ENCODE measurements at regions not wholly inside any gene's neighbourhood (a gene's known extent, or its start where the extent isn't known, plus 50 kb on each side); places are given as distances from the start of the nearest gene placed in this dataset.

DNA sequence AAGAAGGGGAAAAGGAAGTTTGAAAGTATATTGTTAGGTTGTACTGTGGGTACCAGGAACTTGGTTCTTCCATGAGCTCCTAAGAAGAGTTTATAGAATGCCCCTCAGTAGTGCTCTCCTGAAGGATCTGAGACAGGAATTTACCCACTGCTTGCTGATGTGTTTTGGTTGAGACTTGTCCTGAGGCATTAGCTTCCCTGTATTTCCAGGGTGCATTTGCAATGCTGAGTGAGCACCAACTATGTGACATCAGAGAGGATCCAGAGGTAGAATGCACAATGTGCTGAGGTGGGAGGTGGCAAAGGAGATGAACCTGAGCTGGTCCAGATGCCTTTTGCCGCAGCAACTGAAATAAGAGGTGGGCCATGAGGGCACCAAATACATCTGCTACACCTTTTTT lies 64.3 kb upstream of the LRRC3B start:
- TF ChIP-seq CTCF (IDR thresholded peaks at IDR 0.05) (no peak), EZH2 (IDR thresholded peaks at IDR 0.05) (no peak), EZH2phosphoT487 (IDR thresholded peaks at IDR 0.05) (no peak)
